ENCODE measurements at regions not wholly inside any gene's neighbourhood (a gene's known extent, or its start where the extent isn't known, plus 50 kb on each side); places are given as distances from the start of the nearest gene placed in this dataset.

GRCh38 chr2:6771634-6772611 lies 93.8 kb downstream of the CMPK2 start:
- TF ChIP-seq TEAD4 (CRISPR knock-in tag; IDR thresholded peaks at IDR 0.05), result no peak
- no peak for TF ChIP-seq CTCF (IDR thresholded peaks at IDR 0.05)
- TF ChIP-seq USF2 (CRISPR knock-in tag; IDR thresholded peaks at IDR 0.05), result no peak
- TF ChIP-seq CREB1 (CRISPR knock-in tag; IDR thresholded peaks at IDR 0.05), result no peak
- TF ChIP-seq JUN (CRISPR knock-in tag; IDR thresholded peaks at IDR 0.05), result no peak
- no peak for TF ChIP-seq MAX (CRISPR knock-in tag; IDR thresholded peaks at IDR 0.05)
- no peak for TF ChIP-seq NFYB (CRISPR knock-in tag; conservative IDR thresholded peaks at IDR 0.05; ENCODE audit: low read depth)
- no peak for TF ChIP-seq USF1 (CRISPR knock-in tag; IDR thresholded peaks at IDR 0.05)
- TF ChIP-seq IRF2 (CRISPR knock-in tag; IDR thresholded peaks at IDR 0.05; ENCODE audit: borderline replicate concordance, low read depth), result no peak
- no peak for TF ChIP-seq ESRRA (CRISPR knock-in tag; IDR thresholded peaks at IDR 0.05; ENCODE audit: borderline replicate concordance)
- TF ChIP-seq FOXP1 (CRISPR knock-in tag; IDR thresholded peaks at IDR 0.05; ENCODE audit: borderline replicate concordance), result no peak
- TF ChIP-seq ETV6 (CRISPR knock-in tag; IDR thresholded peaks at IDR 0.05), result no peak

Measured in WTC11 (cell line).